OCI-LY1 (cell line): ENCODE measurements at regions not wholly inside any gene's neighbourhood (a gene's known extent, or its start where the extent isn't known, plus 50 kb on each side); places are given as distances from the start of the nearest gene placed in this dataset.

Experiments used
- EZH2 ChIP-seq: fragments of 200-600 bp; sonication (generic), shearing (Covaris generic); IDR thresholded peaks from 2 replicates; pipeline ENCODE4 v1.8.0; 2017; ENCODE audit warnings: borderline replicate concordance, mixed run types, mild to moderate bottlenecking, antibody characterized with exemption, low read length, moderate library complexity, mixed read lengths
- TF ChIP-seq, protein P1 (sequence below): fragments of 200-600 bp; sonication (generic), shearing (Covaris generic); IDR thresholded peaks from 2 replicates; pipeline ENCODE4 v1.5.1; 2017; ENCODE audit warnings: mild to moderate bottlenecking, antibody characterized with exemption, low read length, moderate library complexity, mixed read lengths

DNA sequence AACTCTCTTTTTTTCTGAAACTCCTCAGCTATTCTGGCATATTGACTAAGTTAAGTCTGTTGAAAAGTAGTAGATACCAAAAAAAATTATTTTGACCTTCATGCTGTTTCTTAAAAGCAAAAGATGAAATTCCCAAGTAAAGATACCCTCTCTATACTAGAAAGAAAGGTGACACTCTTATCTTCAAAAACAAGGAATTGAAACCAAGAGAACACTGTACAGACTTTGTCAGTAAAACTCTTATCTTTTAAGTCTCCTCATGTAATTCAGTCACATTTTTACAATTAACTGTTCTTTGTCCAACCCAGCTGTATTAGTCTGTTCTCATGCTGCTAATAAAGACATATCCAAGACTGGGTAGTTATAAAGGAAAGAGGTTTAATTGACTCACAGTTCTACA, 496.2 kb downstream of the LTN1 start:
- no peak for TF ChIP-seq EZH2
- TF ChIP-seq, protein P1, sequence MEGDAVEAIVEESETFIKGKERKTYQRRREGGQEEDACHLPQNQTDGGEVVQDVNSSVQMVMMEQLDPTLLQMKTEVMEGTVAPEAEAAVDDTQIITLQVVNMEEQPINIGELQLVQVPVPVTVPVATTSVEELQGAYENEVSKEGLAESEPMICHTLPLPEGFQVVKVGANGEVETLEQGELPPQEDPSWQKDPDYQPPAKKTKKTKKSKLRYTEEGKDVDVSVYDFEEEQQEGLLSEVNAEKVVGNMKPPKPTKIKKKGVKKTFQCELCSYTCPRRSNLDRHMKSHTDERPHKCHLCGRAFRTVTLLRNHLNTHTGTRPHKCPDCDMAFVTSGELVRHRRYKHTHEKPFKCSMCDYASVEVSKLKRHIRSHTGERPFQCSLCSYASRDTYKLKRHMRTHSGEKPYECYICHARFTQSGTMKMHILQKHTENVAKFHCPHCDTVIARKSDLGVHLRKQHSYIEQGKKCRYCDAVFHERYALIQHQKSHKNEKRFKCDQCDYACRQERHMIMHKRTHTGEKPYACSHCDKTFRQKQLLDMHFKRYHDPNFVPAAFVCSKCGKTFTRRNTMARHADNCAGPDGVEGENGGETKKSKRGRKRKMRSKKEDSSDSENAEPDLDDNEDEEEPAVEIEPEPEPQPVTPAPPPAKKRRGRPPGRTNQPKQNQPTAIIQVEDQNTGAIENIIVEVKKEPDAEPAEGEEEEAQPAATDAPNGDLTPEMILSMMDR, result no peak
